ENCODE measurements at regions not wholly inside any gene's neighbourhood (a gene's known extent, or its start where the extent isn't known, plus 50 kb on each side); places are given as distances from the start of the nearest gene placed in this dataset.

DNA sequence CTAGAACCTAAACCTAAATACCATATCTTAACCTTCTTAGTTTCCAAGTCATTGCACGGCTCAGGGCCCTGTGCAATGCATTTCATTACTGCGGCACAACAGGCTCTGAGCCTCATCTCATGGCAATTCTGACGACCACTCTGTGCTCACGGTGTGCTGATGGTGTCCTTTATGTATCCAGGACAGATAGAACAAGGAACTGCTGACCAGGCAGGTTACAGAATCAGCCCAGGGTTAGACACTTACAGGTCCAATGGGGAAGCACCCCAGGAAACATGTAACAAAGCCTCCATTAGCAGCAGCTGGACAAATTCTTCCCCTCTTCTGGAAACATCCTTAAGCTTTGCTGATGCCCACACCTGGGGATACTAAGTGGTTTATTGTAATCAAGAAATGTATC is 91.9 kb upstream of the NSMCE3 start:
- TF ChIP-seq, protein P1, sequence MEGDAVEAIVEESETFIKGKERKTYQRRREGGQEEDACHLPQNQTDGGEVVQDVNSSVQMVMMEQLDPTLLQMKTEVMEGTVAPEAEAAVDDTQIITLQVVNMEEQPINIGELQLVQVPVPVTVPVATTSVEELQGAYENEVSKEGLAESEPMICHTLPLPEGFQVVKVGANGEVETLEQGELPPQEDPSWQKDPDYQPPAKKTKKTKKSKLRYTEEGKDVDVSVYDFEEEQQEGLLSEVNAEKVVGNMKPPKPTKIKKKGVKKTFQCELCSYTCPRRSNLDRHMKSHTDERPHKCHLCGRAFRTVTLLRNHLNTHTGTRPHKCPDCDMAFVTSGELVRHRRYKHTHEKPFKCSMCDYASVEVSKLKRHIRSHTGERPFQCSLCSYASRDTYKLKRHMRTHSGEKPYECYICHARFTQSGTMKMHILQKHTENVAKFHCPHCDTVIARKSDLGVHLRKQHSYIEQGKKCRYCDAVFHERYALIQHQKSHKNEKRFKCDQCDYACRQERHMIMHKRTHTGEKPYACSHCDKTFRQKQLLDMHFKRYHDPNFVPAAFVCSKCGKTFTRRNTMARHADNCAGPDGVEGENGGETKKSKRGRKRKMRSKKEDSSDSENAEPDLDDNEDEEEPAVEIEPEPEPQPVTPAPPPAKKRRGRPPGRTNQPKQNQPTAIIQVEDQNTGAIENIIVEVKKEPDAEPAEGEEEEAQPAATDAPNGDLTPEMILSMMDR (IDR thresholded peaks at IDR 0.05): no peak
- Histone ChIP-seq H3K27ac (no peak overlapping the region), H3K4me3 (no peak overlapping the region)
- no peak for DNase-seq (ENCODE audit: low spot score)

DNA sequence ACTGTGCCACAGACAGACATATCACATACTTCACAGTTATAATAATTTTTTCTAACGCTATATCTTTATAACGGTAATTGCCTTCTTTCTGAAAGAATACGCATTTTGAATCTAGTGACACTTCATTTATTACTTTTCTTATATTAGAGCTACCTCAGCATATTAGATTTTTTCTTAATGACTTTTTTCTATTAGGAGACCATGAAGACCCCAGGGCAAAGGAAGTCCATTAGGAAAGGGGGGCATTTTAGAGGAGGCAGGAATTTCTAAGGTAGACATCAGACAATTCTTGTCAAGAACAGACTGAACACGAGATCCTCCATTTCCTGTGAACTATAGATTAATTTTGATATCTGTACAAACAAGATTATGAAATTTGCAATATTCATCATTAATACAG is 90.5 kb upstream of the NSMCE3 start:
- DNase-seq (ENCODE audit: low spot score): no peak
- no peak overlapping the region for H3K4me3 ChIP-seq
- TF ChIP-seq, protein P1 (IDR thresholded peaks at IDR 0.05): no peak
- no peak overlapping the region for H3K27ac ChIP-seq

DNA sequence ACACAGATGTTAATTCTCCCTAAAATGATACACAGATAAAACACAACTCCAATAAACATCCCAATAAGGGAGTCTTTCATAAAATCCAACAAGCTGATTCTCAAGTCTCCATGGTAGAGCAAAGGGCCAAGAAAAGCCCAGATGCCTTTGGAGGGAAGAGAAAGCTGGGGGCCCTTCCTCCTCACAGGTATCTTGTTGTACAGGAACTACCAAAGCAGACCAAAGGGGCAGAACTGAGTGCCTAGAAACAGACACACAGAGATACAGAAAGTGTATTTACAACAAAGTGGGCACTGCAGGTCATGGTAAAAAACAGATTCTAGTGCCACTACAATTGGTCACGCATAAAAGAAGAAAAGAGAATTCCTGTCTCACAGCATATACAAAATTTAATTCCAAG is 87.2 kb upstream of the NSMCE3 start:
- no peak overlapping the region for H3K4me3 ChIP-seq
- DNase-seq (ENCODE audit: low spot score): no peak

DNA sequence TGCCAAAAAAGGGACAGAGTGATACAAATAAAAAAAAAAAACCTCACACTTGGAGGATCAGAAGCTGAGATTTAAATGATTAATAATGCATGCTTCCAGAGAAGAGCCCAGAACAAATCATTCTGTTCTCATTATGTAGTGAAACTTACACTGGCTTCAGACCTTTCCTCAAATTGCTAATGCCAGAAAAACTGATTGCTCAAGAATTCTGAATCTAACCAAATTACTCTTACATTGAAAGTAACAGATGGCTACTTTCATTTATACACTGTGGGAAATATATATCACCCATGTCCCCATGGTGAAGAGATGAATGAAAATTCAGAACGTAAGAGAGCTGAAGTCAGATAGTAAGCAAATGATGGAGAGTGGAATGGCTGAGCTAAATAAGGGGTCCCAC is 85.9 kb upstream of the NSMCE3 start:
- H3K4me3 ChIP-seq: no peak overlapping the region
- no peak overlapping the region for H3K27ac ChIP-seq
- TF ChIP-seq, protein P1 (IDR thresholded peaks at IDR 0.05): no peak
- no peak for DNase-seq (ENCODE audit: low spot score)

More for the DNA sequence above, 87.2 kb upstream of the NSMCE3 start:
- no peak overlapping the region for H3K27ac ChIP-seq
- TF ChIP-seq, protein P1 (IDR thresholded peaks at IDR 0.05): no peak

DNA sequence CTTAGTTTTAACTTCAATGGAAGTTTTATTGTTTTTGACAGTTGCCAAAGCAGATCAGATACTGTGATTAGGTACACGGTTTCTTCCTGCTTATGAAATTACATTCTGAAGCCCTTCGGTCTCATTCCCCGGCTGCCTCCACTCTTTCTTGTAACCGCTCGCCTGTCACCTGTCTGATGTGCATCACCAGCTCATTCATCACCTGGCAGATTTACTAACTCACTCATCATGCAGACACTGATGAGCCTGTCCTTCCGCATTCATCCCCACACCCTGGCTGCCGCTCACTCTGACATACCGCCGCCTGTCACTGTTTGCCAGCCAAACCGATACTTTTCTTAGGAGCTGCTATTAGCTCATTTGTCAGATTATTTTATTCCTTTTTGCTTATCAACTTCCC is 82.8 kb upstream of the NSMCE3 start:
- TF ChIP-seq, protein P1 (IDR thresholded peaks at IDR 0.05): no peak
- Histone ChIP-seq H3K27ac (no peak overlapping the region), H3K4me3 (no peak overlapping the region)
- no peak for DNase-seq (ENCODE audit: low spot score)

DNA sequence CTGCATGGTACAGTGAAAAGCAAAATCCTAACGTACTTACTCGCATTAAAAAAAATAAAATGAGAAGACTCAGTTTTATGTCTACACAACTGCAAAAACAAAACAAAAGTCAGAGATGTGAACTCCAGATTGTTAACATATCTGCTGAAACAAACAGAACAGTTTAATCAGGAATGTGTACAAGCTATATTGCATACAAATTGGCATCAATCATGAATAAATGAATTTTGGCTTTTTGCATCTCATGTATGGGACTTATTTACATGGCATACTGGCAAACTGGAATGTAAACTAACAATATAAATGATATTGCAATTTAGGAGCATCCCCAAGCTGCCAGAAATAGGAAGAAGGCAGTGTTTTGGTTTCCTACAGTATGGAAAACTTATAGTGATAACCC is 79.6 kb upstream of the NSMCE3 start:
- Histone ChIP-seq H3K4me3 (no peak overlapping the region), H3K27ac (no peak overlapping the region)
- TF ChIP-seq, protein P1 (IDR thresholded peaks at IDR 0.05): no peak
- no peak for DNase-seq (ENCODE audit: low spot score)

DNA sequence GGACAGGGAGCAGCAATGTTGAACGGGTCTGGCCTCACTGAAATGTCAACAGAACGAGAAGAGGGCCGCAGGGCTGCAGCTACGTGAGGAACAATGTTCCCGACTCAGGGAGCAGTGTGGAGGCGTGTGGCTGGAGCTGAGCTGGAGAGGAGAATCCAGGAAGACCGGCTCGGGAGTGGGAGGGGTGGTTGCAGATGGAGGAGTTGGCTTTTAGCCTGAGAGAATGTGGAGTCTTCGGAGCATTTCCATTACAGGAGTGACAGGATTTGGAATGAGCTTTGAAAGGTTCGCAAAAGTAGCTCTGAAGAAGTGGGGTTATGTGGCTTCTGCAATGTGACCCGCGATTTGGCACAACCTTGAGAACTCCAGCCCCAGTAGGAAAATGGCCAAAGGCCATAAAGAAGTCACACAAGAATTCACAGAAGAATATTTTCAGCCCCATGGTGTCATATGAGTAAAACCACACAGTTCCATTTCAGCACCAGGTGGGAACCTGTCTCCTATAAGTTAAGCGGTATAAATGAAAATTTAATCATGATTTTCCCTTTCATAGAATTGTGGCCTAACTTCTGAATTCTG is 78.8 kb upstream of the NSMCE3 start:
- no peak overlapping the region for H3K4me3 ChIP-seq
- TF ChIP-seq, protein P1 (IDR thresholded peaks at IDR 0.05): no peak
- no peak overlapping the region for H3K27ac ChIP-seq
- no peak for DNase-seq (ENCODE audit: low spot score)
